GM19372 (cell line): ENCODE measurements at regions not wholly inside any gene's neighbourhood (a gene's known extent, or its start where the extent isn't known, plus 50 kb on each side); places are given as distances from the start of the nearest gene placed in this dataset.
"Not testable (repeated sequence)": the region's sequence is repeated elsewhere in the genome, so short reads cannot be mapped to it uniquely, and the experiment has no call there.

ENCODE experiments used
- ATAC-seq: cut with Tn5 transposase; IDR thresholded peaks from one replicate; pipeline ENCODE4 v1.9.1; 2021; ENCODE audit warnings: mild to moderate bottlenecking, low read depth, moderate library complexity; ENCODE audit not compliant: unreplicated experiment

DNA sequence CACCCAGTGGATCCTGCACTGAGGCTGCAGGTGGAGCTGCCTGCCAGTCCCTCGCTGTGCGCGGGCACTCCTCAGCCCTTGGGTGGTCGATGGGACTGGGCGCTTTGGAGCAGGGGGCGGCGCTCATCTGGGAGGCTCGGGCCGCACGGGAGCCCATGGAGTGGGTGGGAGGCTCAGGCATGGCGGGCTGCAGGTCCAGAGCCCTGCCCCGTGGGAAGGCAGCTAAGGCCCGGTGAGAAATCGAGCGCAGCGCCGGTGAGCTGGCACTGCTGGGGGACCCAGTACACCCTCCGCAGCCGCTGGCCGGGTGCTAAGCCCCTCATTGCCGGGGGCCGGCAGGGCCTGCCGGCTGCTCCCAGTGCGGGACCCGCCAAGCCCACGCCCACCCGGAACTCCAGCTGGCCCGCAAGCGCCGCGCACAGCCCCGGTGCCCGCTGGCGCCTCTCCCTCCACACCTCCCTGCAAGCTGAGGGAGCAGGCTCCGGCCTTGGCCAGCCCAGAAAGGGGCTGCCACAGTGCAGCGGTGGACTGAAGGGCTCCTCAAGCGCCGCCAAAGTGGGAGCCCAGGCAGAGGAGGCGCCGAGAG, 1636.5 kb downstream of the BRINP3 start:
- ATAC-seq: not testable (repeated sequence)

DNA sequence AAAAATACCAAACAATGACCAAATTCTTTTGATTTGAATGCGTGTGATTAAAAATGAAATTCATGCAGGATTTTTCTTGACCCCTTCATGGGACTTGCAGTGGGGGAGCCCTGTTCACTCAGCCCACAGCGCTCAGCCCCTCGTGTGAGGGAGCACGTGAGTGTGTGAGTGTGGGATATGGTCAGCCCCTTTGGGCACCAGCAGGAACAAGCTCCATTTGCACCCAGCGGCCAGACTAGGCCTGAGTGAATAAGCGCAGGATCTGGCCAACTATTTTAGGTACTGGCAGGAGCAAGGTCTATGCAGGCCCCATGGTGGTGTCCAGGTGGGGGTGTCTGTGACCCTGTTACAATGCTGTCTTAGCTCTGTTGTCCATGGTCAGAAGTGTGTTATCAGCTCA, 1631.2 kb downstream of the BRINP3 start:
- no peak for ATAC-seq

DNA sequence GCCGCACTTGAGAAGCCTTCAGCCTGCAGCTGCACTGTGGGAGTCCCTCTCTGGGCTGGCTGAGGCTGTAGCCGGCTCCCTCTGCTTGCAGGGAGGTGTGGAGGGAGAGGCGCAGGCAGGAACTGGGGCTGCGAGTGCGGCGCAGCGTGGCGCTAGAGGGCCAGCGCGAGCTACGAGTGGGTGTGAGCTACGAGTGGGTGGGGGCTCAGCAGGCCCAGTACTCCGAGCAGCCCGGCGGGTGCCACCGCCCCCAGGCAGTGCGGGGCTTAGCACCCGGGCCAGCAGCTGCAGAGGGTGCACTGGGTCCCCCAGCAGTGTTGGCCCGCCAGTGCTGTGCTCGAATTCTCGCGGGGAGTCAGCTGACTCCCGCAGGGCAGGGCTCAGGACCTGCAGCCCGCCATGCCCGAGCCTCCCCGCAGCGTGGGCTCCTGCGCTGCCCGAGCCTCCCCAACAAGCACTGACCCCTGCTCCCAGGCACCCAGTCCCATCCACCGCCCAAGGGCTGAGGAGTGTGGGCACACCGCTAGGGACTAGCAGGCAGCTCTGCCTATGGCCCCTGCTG, 1620.1 kb downstream of the BRINP3 start:
- ATAC-seq: no peak

DNA sequence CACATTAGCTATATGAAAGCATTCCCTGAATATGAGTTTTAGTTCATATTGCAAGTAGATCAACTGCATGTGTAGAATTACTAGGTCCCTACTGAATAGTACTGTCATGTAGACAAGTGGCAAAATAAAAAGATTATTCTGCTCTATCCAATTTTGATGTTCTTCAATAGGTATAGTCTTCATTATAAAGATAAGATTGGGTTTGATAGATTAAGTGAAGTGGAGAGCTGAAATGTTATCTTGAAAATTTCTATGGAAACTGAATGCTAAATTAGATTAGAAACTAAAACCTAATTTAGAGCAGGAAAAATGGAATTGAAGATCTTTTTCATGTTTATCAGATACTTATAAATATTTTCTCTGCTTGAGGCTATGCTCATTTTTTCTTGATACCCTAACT, 1610.0 kb downstream of the BRINP3 start:
- ATAC-seq: no peak

DNA sequence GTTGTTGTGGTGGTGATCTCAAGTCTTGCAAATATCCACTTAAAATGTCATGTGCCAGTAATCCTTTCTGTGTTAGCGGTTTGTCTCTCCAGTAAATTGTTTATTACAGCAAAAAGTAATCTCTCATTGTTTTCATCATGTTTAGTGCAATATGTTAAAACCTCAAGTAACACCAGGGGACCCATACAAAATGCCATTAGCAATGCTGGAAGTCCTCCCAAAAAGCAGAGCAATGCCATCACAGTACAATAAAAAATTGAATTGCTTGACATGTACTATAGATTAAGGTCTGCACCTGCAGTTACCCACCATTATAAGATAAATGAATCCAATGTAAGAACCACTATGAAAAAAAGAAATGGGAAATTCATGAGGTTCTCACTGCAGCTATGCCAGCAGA, 1606.5 kb downstream of the BRINP3 start:
- ATAC-seq: no peak

DNA sequence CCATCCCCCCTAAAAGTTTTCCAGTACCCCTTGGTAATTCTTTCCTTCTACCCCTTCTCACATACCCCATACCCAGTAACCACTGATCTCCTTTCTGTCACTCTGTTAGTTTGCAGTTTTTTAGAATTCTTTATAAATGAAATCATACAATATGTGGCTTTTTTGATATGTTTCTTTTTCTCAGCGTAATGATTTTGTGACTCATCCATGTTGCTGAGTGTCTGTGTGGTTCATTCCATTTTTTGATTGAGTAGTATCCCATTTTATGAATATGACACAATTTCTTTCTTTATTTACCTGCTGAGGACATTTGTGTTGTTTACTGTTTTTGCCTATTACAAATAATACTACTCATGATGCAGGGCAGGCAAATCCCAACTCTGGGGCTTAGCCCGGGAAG, 1605.3 kb downstream of the BRINP3 start:
- ATAC-seq: no peak

DNA sequence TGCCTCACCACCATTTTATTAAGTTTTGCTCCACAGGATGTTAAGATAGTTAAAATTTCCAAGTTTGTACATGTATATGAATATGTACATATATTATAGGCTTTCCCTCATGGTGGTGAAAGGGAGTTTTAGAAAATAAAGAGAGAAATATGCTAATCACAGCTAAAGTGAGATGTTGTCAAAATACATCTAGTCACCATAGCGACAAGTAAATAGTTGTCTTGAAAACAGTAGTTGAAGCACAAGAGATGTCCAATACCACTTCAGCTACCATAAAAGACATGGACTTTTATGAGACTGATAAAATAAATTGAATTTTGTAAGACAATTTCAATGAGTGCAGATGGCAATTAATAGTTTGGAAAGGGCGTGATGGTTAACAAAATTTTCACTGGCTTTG, 1600.0 kb downstream of the BRINP3 start:
- no peak for ATAC-seq

DNA sequence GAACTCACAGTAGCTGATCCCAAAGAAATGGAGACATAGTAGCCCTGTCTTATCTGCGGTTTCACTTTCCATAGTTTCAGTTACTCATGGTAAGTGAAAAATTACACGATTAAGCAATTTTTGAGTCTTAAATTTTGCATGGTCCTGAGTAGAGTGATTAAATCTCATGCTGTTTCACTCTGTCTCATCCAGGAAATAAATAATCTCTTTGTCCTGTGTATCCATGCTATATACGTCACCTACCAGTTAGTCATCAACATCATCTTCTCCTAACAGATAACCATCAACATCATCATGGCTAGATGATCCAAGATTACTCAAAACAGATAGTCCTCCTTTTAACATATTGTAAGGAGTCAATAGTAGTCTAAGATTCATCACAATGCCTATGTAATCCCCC, 1589.3 kb downstream of the BRINP3 start:
- ATAC-seq: no peak

DNA sequence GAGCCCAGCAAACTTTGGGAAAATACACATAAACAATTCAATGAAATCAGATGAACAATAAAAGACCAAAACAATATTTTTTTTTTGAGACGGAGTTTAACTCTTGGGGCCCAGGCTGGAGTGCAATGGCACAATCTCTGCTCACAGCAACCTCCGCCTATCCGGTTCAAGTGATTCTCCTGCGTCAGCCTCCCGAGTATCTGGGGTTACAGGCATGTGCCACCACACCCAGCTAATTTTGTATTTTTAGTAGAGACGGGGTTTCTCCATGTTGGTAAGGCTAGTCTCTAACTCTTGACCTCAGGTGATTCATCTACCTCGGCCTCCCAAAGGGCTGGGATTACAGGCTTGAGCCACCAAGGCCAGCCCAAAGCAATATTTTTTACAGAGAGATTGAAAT, 1588.5 kb downstream of the BRINP3 start:
- no peak for ATAC-seq

DNA sequence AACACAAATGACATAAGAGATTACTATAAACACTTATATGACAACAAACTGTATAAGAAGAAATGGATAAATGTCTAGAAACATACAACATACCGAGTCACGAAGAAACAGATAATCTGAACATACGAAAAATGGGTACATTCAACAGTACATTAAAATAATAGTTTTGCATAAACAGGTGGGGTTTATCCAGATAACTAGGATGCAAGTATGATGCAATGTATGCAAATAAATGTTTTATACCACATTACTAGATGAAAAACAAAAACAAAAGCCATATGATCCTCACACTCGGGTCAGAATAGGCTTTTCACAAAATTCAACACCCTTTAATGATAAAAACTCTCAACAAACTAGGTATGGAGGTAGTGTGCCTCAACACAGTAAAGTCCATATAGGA, 1585.7 kb downstream of the BRINP3 start:
- no peak for ATAC-seq

DNA sequence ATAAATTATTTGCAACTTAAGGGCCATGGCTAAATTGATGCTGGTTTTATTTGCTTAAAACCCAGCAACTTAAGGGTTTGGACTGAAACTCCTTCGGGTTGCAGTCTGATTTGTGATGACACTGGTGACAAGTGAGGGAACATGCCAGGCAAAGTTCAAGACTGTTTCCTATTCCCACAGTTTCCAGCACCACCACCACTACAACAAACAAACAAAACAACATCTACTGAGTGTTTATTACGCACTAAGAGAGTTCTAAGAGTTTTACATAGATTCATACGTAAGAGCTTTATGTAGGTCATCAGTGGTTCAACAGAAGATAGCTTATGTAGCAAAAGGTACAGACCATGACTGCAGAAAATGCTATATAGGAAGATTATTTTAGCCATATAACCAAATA, 1582.1 kb downstream of the BRINP3 start:
- no peak for ATAC-seq

DNA sequence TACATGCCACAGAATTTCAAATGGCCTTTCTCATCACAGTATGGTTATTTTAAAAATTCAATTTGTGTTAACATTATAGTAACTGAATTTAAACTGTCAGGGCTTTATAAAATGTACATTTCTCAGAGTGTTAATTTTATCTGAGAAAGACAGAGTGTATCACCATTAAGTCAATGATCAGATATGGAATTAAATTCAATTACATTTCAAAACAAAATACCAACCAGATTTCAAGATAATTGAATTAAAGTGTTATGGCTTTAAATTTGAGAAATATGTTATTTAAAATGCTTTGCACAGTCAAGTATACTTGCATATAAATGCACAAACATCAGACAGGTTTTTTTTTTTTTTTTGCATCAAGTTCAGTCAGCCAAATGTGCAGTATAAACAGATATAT, 1574.4 kb downstream of the BRINP3 start:
- ATAC-seq: no peak

DNA sequence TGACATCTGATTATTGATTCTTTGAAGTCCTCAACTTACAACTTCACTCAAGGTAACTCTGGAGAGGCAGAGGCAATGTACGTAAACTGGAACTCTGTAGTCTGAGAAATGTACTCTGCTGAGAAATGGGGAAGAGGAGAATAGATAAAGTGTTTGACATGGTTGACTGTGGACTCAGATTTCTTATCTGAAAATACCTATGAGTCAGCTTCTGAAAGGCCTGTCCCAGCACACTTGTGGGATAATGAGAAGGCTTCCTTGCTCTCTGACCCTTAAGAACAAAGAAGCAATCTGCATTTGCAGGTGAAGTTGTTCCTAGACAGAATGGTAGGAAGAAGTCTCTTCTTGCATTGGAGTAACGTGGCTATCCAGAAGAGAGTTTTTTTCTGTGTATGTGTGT, 1573.5 kb downstream of the BRINP3 start:
- ATAC-seq: no peak

DNA sequence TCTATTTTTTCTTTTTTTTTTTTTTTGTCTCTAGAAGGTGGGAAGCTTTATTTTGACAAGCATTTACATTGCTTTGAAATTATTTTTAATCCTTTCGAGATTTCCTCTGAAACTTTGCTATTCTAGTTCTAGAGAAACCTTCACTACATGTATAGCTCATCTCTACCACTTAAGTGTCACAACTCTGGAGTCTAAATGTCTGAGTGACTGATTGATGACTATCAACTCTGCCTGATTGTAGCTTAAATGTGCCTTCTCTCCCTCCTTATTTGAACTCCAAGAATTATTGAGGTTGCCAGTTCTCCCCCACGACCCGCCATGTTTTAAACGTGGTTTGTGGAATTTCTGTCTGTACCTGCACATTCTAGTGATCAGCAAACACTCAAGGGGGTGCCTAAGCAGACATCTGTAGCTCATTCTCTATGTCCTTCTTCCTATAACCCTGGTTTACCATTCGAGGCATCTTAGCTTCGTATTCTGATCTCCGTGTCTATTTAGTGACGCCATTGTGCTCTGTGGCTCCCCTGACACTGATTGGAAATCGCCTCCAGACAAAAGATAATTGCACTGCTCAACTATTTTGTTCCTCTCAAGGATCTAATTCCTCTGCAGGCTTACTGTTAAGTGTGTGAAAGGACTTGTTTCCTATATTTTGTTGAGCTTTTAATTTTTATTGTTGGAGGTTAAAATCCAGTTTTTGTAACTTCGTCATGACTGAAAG, 1570.6 kb downstream of the BRINP3 start:
- ATAC-seq: no peak

DNA sequence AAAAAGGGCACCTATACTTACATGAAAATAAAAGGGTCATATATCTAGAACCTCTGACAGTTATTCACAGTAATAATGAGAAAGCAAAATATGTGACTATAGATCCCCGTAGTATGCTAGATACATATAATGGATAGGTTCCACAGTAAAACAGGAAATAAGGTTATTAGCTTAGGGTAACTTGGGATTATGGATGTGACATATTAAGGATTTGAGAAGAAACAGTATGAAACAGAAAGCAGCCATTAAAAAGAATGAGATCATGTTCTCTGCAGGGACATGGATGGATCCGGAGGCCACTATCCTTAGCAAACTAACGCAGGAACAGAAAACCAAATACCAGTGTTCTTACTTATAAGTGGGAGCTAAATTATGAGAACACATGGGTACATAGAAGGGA, 1547.3 kb downstream of the BRINP3 start:
- ATAC-seq: no peak

DNA sequence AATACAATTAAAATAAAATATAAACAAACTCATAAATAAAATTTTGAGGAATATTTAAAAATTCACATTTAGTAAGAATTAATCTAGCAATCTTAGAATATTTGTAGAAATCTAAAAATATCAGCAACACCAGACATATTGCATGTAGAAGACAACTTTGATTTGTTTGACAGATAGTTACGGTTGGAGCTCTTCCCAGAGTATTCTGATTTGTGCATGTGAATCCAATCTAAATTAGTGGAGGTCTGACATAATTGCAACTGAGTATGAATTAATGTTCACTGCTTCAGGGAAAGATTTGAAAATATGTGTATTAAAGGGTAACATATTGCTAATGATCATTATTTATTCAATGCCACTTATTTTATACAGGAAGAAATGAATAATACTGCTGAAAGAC, 1546.2 kb downstream of the BRINP3 start:
- ATAC-seq: no peak

DNA sequence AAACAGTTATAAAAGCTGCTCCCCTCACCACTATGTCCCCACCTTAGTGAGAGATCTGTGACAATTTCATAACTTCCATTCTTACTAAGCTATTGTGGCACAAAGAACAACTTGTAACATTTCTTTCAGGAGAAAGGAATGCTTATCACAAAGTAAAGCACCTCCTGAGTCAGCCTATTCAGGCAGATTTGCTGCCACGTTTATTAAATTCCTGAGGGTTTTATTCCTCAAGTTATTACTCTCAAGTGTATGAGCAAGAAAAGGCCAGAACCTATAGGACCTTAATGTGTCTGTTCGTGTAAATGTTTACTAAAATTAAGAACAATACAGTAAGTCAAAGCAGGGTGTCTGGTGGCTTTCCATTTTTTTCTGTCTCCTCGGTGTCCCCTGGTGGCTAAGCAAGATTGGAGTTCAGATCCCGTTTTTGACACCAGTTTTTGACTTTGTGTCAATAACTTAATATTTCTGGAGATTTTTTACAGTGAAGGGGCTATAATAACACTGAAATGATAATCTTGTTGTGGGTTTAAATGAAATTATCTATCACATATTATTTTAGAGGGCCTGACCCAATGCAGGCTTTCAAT, 1539.6 kb downstream of the BRINP3 start:
- ATAC-seq: no peak

DNA sequence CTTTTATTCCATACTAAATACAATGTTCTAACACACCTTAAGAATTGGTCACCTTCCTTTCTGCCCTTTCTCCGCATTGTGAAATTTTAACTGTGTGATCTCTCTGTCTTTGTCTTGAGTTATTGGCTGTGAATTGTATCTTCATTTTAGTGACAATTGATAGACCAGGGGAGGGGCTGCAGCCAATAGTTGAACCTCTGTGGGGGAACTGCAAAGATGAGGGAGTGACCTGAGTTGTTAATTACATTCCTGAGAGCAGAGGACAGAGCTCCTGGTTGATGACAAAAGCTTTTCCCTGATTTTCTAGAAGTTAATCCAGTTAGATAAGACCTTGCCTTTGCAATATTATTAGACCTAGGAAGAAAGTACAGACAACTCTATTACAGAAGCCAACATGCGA, 1535.7 kb downstream of the BRINP3 start:
- ATAC-seq: no peak

DNA sequence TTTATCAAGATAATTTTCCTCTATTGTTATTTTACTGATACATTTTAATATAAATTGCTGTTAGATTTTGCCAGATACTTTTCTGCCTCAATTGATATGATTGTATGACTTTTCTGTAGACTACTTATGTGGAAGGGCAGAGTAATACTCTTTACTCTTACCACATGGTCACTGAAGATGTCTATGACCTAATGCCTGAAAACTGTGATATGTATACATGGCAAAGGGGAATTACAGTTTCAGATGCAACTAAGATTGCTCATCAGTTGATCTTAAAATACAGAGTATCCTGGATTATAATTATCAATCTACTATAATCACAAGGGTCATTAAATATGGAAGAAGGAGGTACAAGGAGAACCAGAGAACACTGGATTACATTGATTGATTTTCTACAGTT, 1528.0 kb downstream of the BRINP3 start:
- no peak for ATAC-seq

DNA sequence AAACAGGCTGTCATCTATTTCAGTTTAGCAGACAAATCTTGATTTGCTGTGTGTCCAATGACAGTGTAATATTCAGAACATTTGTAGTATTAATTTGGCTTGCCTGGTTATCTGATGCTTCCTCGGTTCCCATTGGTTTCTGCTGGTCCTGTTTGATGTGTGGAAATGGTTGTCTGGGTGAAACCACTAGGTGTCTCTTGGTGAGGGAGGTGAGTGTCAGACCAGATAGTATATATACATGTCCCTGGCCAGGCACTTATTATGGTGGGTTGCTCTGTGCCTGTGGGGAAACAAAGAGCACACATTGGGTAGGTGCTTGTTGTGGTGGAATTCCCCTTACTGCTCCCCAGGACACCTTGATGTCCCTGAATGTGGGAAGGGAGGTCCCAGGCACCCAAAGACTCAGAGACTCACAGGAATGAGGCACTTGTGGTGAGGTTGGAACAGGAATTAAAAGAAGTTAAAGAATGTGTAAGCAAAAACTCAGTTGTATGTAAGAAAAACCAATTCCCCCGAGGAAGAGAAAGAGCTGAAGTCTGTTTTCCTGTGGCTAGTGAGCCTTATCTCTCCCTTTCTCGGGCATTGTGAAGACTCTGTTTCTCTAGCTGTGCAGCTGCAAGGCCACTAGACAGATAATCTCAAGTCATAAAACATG, 1519.1 kb downstream of the BRINP3 start:
- ATAC-seq: no peak

DNA sequence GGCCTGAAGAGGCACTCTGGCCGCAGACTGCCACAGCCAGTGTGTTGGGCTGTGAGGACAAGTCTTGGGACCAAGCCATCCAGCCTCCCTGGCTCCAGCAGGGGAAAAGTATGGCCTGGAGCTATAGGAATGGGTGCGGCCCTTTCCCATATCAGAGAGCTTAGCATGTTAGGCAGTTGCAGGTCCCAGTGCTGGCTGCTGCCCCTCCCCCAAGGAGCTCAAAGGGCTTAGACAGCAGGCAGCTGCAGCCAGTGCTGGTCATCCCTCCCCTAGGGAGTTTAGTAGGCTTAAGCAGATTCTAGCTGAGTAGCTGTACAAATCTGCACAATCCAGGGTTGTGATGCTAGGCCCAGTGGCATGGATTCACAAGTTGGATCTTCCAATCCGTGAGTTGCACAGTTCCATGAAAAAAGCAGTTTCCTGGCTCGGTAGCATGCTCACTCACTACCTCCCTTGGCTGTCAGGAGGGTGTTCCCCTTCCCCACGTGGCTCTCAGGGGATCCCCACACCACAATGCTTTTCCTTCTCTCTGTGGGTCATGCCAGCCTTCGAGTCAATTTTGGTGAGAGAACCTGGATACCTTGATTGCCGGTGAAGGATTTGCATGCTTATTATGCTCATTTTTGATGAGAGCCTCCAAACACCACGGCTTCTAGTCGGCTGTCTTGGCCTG, 1490.8 kb downstream of the BRINP3 start:
- no peak for ATAC-seq
